RPMI7951 (cell line): ENCODE measurements at regions not wholly inside any gene's neighbourhood (a gene's known extent, or its start where the extent isn't known, plus 50 kb on each side); places are given as distances from the start of the nearest gene placed in this dataset.
A peak's percentile ranks its signal among the peaks of the same experiment; 100 is the strongest.

ENCODE experiments used
- DNase-seq: peaks from one replicate; pipeline ENCODE4 v3.0.0-alpha.2; 2012; ENCODE audit warnings: low read depth

- DNase-seq: peak; percentile 33
These were observed 179.9 kb upstream of the PELI2 start for GRCh38 chr14:55938249-55938791.

- DNase-seq: no peak
These were observed 176.0 kb upstream of the PELI2 start for GRCh38 chr14:55942076-55942654.

- DNase-seq: no peak
These were observed 175.4 kb upstream of the PELI2 start for GRCh38 chr14:55942826-55943225.

- no peak for DNase-seq
These were observed 173.5 kb upstream of the PELI2 start for GRCh38 chr14:55944757-55945156.

- no peak for DNase-seq
These were observed 172.0 kb upstream of the PELI2 start for GRCh38 chr14:55946231-55946630.

- DNase-seq: no peak
These were observed 169.8 kb upstream of the PELI2 start for GRCh38 chr14:55948399-55948798.

- DNase-seq: no peak
These were observed 168.5 kb upstream of the PELI2 start for GRCh38 chr14:55949708-55950107.

- DNase-seq: no peak
These were observed 168.1 kb upstream of the PELI2 start for GRCh38 chr14:55950135-55950534.

GRCh38 chr14:55951341-55952206, 166.6 kb upstream of the PELI2 start:
- DNase-seq: no peak

GRCh38 chr14:55954108-55954507, 164.1 kb upstream of the PELI2 start:
- DNase-seq: no peak

- DNase-seq: no peak
These were observed 163.0 kb upstream of the PELI2 start for GRCh38 chr14:55955175-55955574.

- DNase-seq: no peak
These were observed 160.3 kb upstream of the PELI2 start for GRCh38 chr14:55957950-55958349.

GRCh38 chr14:55963295-55963694, 154.9 kb upstream of the PELI2 start:
- DNase-seq: no peak

- no peak for DNase-seq
These were observed 154.1 kb upstream of the PELI2 start for GRCh38 chr14:55964091-55964490.

- DNase-seq: no peak
These were observed 153.4 kb upstream of the PELI2 start for GRCh38 chr14:55964821-55965220.

GRCh38 chr14:55965851-55966250, 152.4 kb upstream of the PELI2 start:
- DNase-seq: no peak

- DNase-seq: no peak
These were observed 149.5 kb upstream of the PELI2 start for GRCh38 chr14:55968741-55969140.

GRCh38 chr14:55973285-55973800, 144.9 kb upstream of the PELI2 start:
- DNase-seq: no peak

GRCh38 chr14:55973911-55974630, 144.1 kb upstream of the PELI2 start:
- DNase-seq: peak; percentile 7

GRCh38 chr14:55975281-55975910, 142.8 kb upstream of the PELI2 start:
- no peak for DNase-seq

GRCh38 chr14:55976219-55976618, 142.0 kb upstream of the PELI2 start:
- DNase-seq: no peak

- DNase-seq: no peak
These were observed 141.6 kb upstream of the PELI2 start for GRCh38 chr14:55976655-55977054.
